ENCODE measurements at regions not wholly inside any gene's neighbourhood (a gene's known extent, or its start where the extent isn't known, plus 50 kb on each side); places are given as distances from the start of the nearest gene placed in this dataset.
A peak's percentile ranks its signal among the peaks of the same experiment; 100 is the strongest.

GRCh38 chr4:175090116-175090515 is 172.0 kb downstream of the ADAM29 start (continued):
- TF ChIP-seq ATF3 (IDR thresholded peaks at IDR 0.05) (no peak), ATF3 (CRISPR knock-in tag; conservative IDR thresholded peaks at IDR 0.05) (no peak), MAFK (IDR thresholded peaks at IDR 0.05; ENCODE audit: low read length) (no peak), CBX8 (IDR thresholded peaks at IDR 0.05; ENCODE audit: borderline replicate concordance, extremely low read depth, low read depth, low read length, poor library complexity, severe bottlenecking) (no peak), KLF1 (tag; IDR thresholded peaks at IDR 0.05) (no peak)

- WGBS (ENCODE audit: insufficient coverage, low coverage, missing lambda C conversion rate): 0% methylated on average over 4 of the region's 5 CpGs
- no TSS peak for BruUV-seq (replicated peaks)
- ChIA-PET CTCF (ENCODE audit: low intra/inter-chr PET ratio) (no interaction called here), POLR2A (no interaction called here)
- Histone ChIP-seq H3K79me2 (ENCODE audit: control insufficient read depth, insufficient read depth, low read length) (no peaks in the 10 kb centered on the region), H3K4me2 (ENCODE audit: insufficient read depth, low read length) (no peak overlapping the region), H3K9me1 (ENCODE audit: control insufficient read depth, insufficient read depth, low read length) (no peaks in the 10 kb centered on the region), H3K27me3 (ENCODE audit: control insufficient read depth in 2 of 2, insufficient read depth in 2 of 2, low read length in 2 of 2) (no peaks in the 10 kb centered on the region), H3K9ac (ENCODE audit: insufficient read depth in 1 of 2, low read depth in 2 of 2, low read length in 2 of 2) (no peak overlapping the region), H3K36me3 (ENCODE audit: control insufficient read depth, insufficient read depth, low read length) (no peaks in the 10 kb centered on the region), H3K9me3 (replicated peaks; ENCODE audit: control insufficient read depth, insufficient read depth, low read depth, low read length) (no peaks in the 10 kb centered on the region), H3K4me1 (replicated peaks in 1 of 2; ENCODE audit: control insufficient read depth in 2 of 2, insufficient read depth in 2 of 2, low read length in 2 of 2) (no peaks in the 10 kb centered on the region), H4K20me1 (replicated peaks; ENCODE audit: control insufficient read depth, insufficient read depth, low read length) (no peaks in the 10 kb centered on the region), H2AFZ (ENCODE audit: low read depth, low read length) (no peak overlapping the region), H3K4me3 (no peak overlapping the region), H3K27ac (ENCODE audit: extremely low read depth, low read depth, low read length) (no peak overlapping the region)
- no peak for FAIRE-seq
- in situ Hi-C loops (cut with MboI) (no loop called here), intact Hi-C loops (cut with micrococcal nuclease) (no loop called here)
- ATAC-seq: no peak
- DNase-seq (ENCODE audit: extremely low read depth in 1 of 4, low spot score in 3 of 4): no peak
- TF ChIP-seq TSC22D4 (tag; IDR thresholded peaks at IDR 0.05) (no peak), FOXK2 (conservative IDR thresholded peaks at IDR 0.05 in 1 of 2, IDR thresholded peaks at IDR 0.05 in 1 of 2; ENCODE audit: low read depth in 2 of 2) (no peak), TFAP4 (CRISPR knock-in tag; IDR thresholded peaks at IDR 0.05; ENCODE audit: borderline replicate concordance) (no peak), ZNF224 (CRISPR knock-in tag; IDR thresholded peaks at IDR 0.05) (no peak), MAFF (IDR thresholded peaks at IDR 0.05; ENCODE audit: low read length) (0 out of 2 replicates have a peak, but pooled peaks have one; percentile 6), RHOXF2B (CRISPR knock-in tag; conservative IDR thresholded peaks at IDR 0.05) (no peak), ASH1L (IDR thresholded peaks at IDR 0.05; ENCODE audit: borderline replicate concordance, low read depth, partially characterized antibody) (no peak), ZNF511 (CRISPR knock-in tag; IDR thresholded peaks at IDR 0.05) (no peak), XRCC4 (IDR thresholded peaks at IDR 0.05; ENCODE audit: extremely low read depth, insufficient read depth, insufficient read length) (no peak), ZNF316 (IDR thresholded peaks at IDR 0.05) (peak; percentile 58), PBX2 (CRISPR knock-in tag; IDR thresholded peaks at IDR 0.05; ENCODE audit: low read depth) (no peak), PBX2 (tag; conservative IDR thresholded peaks at IDR 0.05; ENCODE audit: low read depth) (no peak), KDM4B (IDR thresholded peaks at IDR 0.05; ENCODE audit: borderline replicate concordance in 2 of 2, low read depth in 1 of 2) (no peak)
Measured at GRCh38 chr4:175091649-175092048, 173.5 kb downstream of the ADAM29 start.

Data from K562 (cell line).